ENCODE measurements at regions not wholly inside any gene's neighbourhood (a gene's known extent, or its start where the extent isn't known, plus 50 kb on each side); places are given as distances from the start of the nearest gene placed in this dataset.

DNA sequence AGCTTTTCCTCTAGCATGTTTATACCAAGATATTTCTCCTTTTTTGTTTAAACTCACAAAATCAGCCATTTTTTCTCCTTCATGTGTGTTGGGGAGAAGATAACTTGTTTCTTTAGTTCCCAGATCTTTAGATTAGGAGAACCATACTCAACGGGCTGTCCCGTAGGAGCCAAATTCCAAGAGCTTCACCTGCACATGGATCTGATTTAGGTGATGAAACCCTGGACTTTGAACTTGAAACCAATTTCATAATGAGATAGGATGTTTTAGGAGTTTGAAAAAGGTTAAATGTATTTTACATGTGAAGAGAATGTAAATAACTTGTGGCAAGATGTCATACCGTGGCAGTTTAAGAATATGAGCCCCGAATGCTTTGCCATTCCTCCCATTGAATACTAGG is 280.0 kb upstream of the PCDH18 start:
- no peak for FAIRE-seq
- H3K4me1 ChIP-seq (ENCODE audit: control insufficient read depth, insufficient read depth, low read length), result no peaks in the 10 kb centered on the region
- ChIA-PET RAD21 (ENCODE audit: unreplicated experiment) (no interaction called here), SMC1A (ENCODE audit: uncharacterized antibody, unreplicated experiment) (no interaction called here), POLR2A (no interaction called here), CTCF (no interaction called here)
- BruUV-seq (replicated peaks), result no TSS peak
- intact Hi-C loops (cut with micrococcal nuclease; ENCODE audit: unreplicated experiment), result no loop called here
- in situ Hi-C loops (cut with MboI), result loop anchor here (10.0 kb wide), 1 partner anchor 873 kb away; no protein-coding TSS in a partner anchor
- no peak overlapping the region for H3K4me3 ChIP-seq
- DNase-seq (ENCODE audit: low read depth, low spot score), result no peak
- H2AFZ ChIP-seq (ENCODE audit: control insufficient read depth, low read depth, low read length), result no peak overlapping the region
- no peaks in the 10 kb centered on the region for H4K20me1 ChIP-seq (ENCODE audit: control insufficient read depth, insufficient read depth)
- TF ChIP-seq TAF1 (IDR thresholded peaks at IDR 0.05; ENCODE audit: borderline replicate concordance, low read depth, low read length) (no peak), SIN3A (IDR thresholded peaks at IDR 0.05; ENCODE audit: low read depth, low read length) (no peak), RAD51 (IDR thresholded peaks at IDR 0.05) (no peak), RFX5 (IDR thresholded peaks at IDR 0.05; ENCODE audit: low read depth, low read length) (no peak)
- TF ChIP-seq, protein P1, sequence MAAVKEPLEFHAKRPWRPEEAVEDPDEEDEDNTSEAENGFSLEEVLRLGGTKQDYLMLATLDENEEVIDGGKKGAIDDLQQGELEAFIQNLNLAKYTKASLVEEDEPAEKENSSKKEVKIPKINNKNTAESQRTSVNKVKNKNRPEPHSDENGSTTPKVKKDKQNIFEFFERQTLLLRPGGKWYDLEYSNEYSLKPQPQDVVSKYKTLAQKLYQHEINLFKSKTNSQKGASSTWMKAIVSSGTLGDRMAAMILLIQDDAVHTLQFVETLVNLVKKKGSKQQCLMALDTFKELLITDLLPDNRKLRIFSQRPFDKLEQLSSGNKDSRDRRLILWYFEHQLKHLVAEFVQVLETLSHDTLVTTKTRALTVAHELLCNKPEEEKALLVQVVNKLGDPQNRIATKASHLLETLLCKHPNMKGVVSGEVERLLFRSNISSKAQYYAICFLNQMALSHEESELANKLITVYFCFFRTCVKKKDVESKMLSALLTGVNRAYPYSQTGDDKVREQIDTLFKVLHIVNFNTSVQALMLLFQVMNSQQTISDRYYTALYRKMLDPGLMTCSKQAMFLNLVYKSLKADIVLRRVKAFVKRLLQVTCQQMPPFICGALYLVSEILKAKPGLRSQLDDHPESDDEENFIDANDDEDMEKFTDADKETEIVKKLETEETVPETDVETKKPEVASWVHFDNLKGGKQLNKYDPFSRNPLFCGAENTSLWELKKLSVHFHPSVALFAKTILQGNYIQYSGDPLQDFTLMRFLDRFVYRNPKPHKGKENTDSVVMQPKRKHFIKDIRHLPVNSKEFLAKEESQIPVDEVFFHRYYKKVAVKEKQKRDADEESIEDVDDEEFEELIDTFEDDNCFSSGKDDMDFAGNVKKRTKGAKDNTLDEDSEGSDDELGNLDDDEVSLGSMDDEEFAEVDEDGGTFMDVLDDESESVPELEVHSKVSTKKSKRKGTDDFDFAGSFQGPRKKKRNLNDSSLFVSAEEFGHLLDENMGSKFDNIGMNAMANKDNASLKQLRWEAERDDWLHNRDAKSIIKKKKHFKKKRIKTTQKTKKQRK (IDR thresholded peaks at IDR 0.05; ENCODE audit: low read depth, low read length), result no peak
- TF ChIP-seq, protein P2, sequence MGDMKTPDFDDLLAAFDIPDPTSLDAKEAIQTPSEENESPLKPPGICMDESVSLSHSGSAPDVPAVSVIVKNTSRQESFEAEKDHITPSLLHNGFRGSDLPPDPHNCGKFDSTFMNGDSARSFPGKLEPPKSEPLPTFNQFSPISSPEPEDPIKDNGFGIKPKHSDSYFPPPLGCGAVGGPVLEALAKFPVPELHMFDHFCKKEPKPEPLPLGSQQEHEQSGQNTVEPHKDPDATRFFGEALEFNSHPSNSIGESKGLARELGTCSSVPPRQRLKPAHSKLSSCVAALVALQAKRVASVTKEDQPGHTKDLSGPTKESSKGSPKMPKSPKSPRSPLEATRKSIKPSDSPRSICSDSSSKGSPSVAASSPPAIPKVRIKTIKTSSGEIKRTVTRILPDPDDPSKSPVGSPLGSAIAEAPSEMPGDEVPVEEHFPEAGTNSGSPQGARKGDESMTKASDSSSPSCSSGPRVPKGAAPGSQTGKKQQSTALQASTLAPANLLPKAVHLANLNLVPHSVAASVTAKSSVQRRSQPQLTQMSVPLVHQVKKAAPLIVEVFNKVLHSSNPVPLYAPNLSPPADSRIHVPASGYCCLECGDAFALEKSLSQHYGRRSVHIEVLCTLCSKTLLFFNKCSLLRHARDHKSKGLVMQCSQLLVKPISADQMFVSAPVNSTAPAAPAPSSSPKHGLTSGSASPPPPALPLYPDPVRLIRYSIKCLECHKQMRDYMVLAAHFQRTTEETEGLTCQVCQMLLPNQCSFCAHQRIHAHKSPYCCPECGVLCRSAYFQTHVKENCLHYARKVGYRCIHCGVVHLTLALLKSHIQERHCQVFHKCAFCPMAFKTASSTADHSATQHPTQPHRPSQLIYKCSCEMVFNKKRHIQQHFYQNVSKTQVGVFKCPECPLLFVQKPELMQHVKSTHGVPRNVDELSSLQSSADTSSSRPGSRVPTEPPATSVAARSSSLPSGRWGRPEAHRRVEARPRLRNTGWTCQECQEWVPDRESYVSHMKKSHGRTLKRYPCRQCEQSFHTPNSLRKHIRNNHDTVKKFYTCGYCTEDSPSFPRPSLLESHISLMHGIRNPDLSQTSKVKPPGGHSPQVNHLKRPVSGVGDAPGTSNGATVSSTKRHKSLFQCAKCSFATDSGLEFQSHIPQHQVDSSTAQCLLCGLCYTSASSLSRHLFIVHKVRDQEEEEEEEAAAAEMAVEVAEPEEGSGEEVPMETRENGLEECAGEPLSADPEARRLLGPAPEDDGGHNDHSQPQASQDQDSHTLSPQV (IDR thresholded peaks at IDR 0.05), result no peak
- H3K27me3 ChIP-seq (replicated peaks in 1 of 2; ENCODE audit: control insufficient read depth in 2 of 2, insufficient read depth in 2 of 2, low read length in 1 of 2), result no peaks in the 10 kb centered on the region
- 73% methylated on average over 4 of the region's 4 CpGs for WGBS (ENCODE audit: insufficient coverage, insufficient replicate concordance, low lambda C conversion rate, missing lambda C conversion rate)
- H3K4me2 ChIP-seq (ENCODE audit: control insufficient read depth, insufficient read depth), result no peak overlapping the region
- H3K79me2 ChIP-seq (ENCODE audit: control insufficient read depth, insufficient read depth, low read length), result no peaks in the 10 kb centered on the region
- no peaks in the 10 kb centered on the region for H3K9me3 ChIP-seq (replicated peaks; ENCODE audit: control insufficient read depth, insufficient read depth, low read length)
- no peak overlapping the region for H3K27ac ChIP-seq (ENCODE audit: control insufficient read depth, insufficient read depth)
- H3K9ac ChIP-seq (ENCODE audit: control insufficient read depth, insufficient read depth, low read length), result no peak overlapping the region
- no peaks in the 10 kb centered on the region for H3K36me3 ChIP-seq (ENCODE audit: control insufficient read depth in 2 of 2, insufficient read depth in 2 of 2, low read length in 1 of 2)
- no peak for ATAC-seq

All from GM12878 (cell line).